Panc1 (cell line): ENCODE measurements at regions not wholly inside any gene's neighbourhood (a gene's known extent, or its start where the extent isn't known, plus 50 kb on each side); places are given as distances from the start of the nearest gene placed in this dataset.
"Not testable (repeated sequence)": the region's sequence is repeated elsewhere in the genome, so short reads cannot be mapped to it uniquely, and the experiment has no call there.

Experiments used
- ATAC-seq: fragments of 200-7000 bp; cut with Tn5 transposase; 2 replicates; pipeline ENCODE4 v1.9.1; 2020; ENCODE audit warnings: mild to moderate bottlenecking, moderate library complexity
- BruUV-seq: library from RNA; stranded (reverse); fragments of 400-500 nt; replicated peaks from 2 replicates; lab custom pipeline; 2021; lab: Mats Ljungman, UMichigan
- CTCF ChIA-PET: fragments of 300-600 bp; sonication (Branson Sonifier 250); formaldehyde crosslinking; loops from one replicate; lab custom pipeline; 2022; ENCODE audit warnings: antibody characterized with exemption; lab: Charles Lee
- POLR2A ChIA-PET: fragments of 300-600 bp; sonication (Branson Sonifier 250); formaldehyde crosslinking; loops from one replicate; lab custom pipeline; 2022; ENCODE audit warnings: antibody characterized with exemption; lab: Charles Lee
- DNase-seq: peaks from one replicate; pipeline ENCODE4 v3.0.0-alpha.2; 2010; ENCODE audit warnings: low read depth, low spot score
- H3K27ac ChIP-seq: 2 replicates; pipeline ENCODE4 v1.5.1; 2011; ENCODE audit warnings: mild to moderate bottlenecking, low read length, inconsistent platforms
- H3K27me3 ChIP-seq: fragments of 200-500 bp; sonication (Bioruptor generic); 2 replicates; pipeline ENCODE4 v1.6.0; 2014; ENCODE audit warnings: low read length, inconsistent platforms; ENCODE audit not compliant: control insufficient read depth, insufficient read depth
- H3K36me3 ChIP-seq: fragments of 200-500 bp; sonication (Bioruptor generic); 2 replicates; pipeline ENCODE4 v1.5.1; 2014; ENCODE audit warnings: inconsistent platforms, mild to moderate bottlenecking, low read length, moderate library complexity; ENCODE audit not compliant: control insufficient read depth, insufficient read depth
- H3K4me1 ChIP-seq: 2 replicates; pipeline ENCODE4 v1.5.1; 2011; ENCODE audit warnings: inconsistent platforms, mild to moderate bottlenecking, low read length, moderate library complexity; ENCODE audit not compliant: control insufficient read depth, insufficient read depth
- H3K4me3 ChIP-seq, 2 experiments: 2 replicates each; pipeline ENCODE4 v1.5.1; 2011 to 2012; ENCODE audit warnings: low read depth in 2 of 2, low read length in 2 of 2, mild to moderate bottlenecking in 2 of 2, inconsistent platforms in 1 of 2, moderate library complexity in 1 of 2
- H3K9me3 ChIP-seq: fragments of 200-500 bp; sonication (Bioruptor generic); 2 replicates; pipeline ENCODE4 v1.5.1; 2014; ENCODE audit warnings: low read depth, mild to moderate bottlenecking, inconsistent platforms, low read length, moderate library complexity; ENCODE audit not compliant: control insufficient read depth, insufficient read depth
- POLR2AphosphoS5 ChIP-seq: IDR thresholded peaks from 2 replicates; pipeline ENCODE4 v1.6.1; 2012; ENCODE audit warnings: mild to moderate bottlenecking, low read depth, low read length, moderate library complexity
- REST ChIP-seq, 2 experiments: IDR thresholded peaks; 2 replicates each; pipeline ENCODE4 v1.6.1; 2011 to 2012; ENCODE audit warnings: low read depth in 2 of 2, control low read depth in 1 of 2, low read length in 1 of 2, mild to moderate bottlenecking in 1 of 2, moderate library complexity in 1 of 2; ENCODE audit not compliant: insufficient read depth in 1 of 2
- SIN3A ChIP-seq: IDR thresholded peaks from 2 replicates; pipeline ENCODE4 v1.6.1; 2012; ENCODE audit warnings: low read depth, mild to moderate bottlenecking, low read length, moderate library complexity, borderline replicate concordance; ENCODE audit not compliant: insufficient read depth
- TCF7L2 ChIP-seq: IDR thresholded peaks from 2 replicates; pipeline ENCODE4 v1.6.1; 2011; ENCODE audit warnings: mild to moderate bottlenecking, low read depth, low read length, inconsistent platforms
- in situ Hi-C: cut with HindIII; loops from 2 replicates; pipeline ENCODE4 v1.10.0; 2016; ENCODE audit warnings: low sequenced_read_pairs, low pct_unique_long_range_greater_than_20kb
- intact Hi-C: fragments of 100-400 bp; cut with micrococcal nuclease; formaldehyde crosslinking; loops from one replicate; pipeline ENCODE4 v1.10.0; 2022; ENCODE audit not compliant: unreplicated experiment
- TF ChIP-seq, protein P1 (sequence below): fragments of 450-650 bp; IDR thresholded peaks from 2 replicates; pipeline ENCODE4 v1.5.1; 2017; ENCODE audit warnings: mild to moderate bottlenecking

DNA sequence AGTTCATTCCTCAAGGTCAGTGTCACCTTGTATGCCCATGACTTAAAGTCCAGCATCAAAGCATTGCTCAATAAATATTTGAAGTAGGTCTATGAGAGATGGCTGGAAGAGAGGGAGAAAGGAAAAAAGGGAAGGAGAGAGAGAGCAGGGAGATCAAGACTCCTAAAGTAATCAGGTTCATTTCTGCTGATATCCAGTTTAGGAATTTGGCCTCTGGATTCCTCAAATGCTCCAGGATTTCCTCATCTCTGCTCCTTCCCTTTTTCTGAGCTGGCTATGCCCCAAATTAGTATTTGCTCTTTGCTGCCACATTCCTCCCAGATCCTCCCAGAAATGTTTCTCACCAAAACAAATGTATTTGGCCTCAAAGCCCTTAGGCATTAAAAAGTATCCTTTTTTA, 739.4 kb upstream of the CHAC2 start:
- no peak for ATAC-seq
- in situ Hi-C loops: no loop called here

DNA sequence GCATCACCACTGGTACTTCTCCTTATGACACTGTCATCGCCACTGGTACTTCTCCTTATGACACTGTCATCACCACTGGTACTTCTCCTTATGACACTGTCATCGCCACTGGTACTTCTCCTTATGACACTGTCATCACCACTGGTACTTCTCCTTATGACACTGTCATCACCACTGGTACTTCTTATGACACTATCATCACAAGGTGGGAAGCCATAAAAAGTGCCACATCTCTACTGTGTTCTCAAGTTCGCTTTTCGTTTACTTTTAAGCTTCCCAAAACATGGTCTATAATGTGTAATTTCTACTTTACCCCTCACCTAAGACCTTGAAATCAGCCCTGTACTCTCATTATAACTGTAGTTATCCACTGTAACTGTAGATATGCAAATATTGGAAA, 745.4 kb upstream of the CHAC2 start:
- H3K9me3 ChIP-seq, BruUV-seq, DNase-seq, POLR2A ChIA-PET, H3K4me3 ChIP-seq, H3K27ac ChIP-seq, ATAC-seq, intact Hi-C loops, H3K4me1 ChIP-seq, H3K27me3 ChIP-seq, H3K36me3 ChIP-seq, in situ Hi-C loops, CTCF ChIA-PET: not testable (repeated sequence)

More for the DNA sequence above, 739.4 kb upstream of the CHAC2 start:
- no peaks in the 10 kb centered on the region for H3K36me3 ChIP-seq
- POLR2A ChIA-PET: no interaction called here
- no peak overlapping the region for H3K27ac ChIP-seq
- DNase-seq: no peak
- no peaks in the 10 kb centered on the region for H3K4me1 ChIP-seq
- BruUV-seq: no TSS peak
- intact Hi-C loops: no loop called here
- no peaks in the 10 kb centered on the region for H3K9me3 ChIP-seq
- TF ChIP-seq, protein P1, sequence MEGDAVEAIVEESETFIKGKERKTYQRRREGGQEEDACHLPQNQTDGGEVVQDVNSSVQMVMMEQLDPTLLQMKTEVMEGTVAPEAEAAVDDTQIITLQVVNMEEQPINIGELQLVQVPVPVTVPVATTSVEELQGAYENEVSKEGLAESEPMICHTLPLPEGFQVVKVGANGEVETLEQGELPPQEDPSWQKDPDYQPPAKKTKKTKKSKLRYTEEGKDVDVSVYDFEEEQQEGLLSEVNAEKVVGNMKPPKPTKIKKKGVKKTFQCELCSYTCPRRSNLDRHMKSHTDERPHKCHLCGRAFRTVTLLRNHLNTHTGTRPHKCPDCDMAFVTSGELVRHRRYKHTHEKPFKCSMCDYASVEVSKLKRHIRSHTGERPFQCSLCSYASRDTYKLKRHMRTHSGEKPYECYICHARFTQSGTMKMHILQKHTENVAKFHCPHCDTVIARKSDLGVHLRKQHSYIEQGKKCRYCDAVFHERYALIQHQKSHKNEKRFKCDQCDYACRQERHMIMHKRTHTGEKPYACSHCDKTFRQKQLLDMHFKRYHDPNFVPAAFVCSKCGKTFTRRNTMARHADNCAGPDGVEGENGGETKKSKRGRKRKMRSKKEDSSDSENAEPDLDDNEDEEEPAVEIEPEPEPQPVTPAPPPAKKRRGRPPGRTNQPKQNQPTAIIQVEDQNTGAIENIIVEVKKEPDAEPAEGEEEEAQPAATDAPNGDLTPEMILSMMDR: no peak
- TF ChIP-seq TCF7L2 (no peak), POLR2AphosphoS5 (no peak), SIN3A (no peak), REST (IDR thresholded peaks at IDR 0.05; ENCODE audit: insufficient read depth in 1 of 2, low read depth in 2 of 2, low read length in 1 of 2) (no peak)
- CTCF ChIA-PET: no interaction called here
- no peak overlapping the region for H3K4me3 ChIP-seq
- no peaks in the 10 kb centered on the region for H3K27me3 ChIP-seq

DNA sequence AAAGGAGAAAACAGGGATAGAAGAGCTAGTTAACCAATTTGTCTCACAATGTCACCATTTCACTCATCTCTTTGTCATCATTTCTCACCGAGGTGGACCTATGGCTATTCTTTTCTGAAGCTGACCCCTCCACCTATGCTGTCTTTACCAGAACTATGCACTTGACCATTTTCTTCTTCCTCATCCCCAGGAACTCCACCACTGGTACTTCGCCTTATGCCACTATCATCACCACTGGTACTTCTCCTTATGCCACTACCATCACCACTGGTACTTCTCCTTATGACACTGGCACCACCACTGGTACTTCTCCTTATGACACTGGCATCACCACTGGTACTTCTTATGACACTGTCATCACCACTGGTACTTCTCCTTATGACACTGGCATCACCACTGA, 745.8 kb upstream of the CHAC2 start:
- DNase-seq (no peak), ATAC-seq (no peak)
- H3K36me3 ChIP-seq: no peaks in the 10 kb centered on the region
- no peaks in the 10 kb centered on the region for H3K27me3 ChIP-seq
- intact Hi-C loops (no loop called here), in situ Hi-C loops (no loop called here)
- BruUV-seq: no TSS peak
- no peaks in the 10 kb centered on the region for H3K9me3 ChIP-seq
- CTCF ChIA-PET: no interaction called here
- POLR2A ChIA-PET: no interaction called here
- no peak for TF ChIP-seq REST (IDR thresholded peaks at IDR 0.05; ENCODE audit: insufficient read depth in 1 of 2, low read depth in 2 of 2, low read length in 1 of 2)
- TF ChIP-seq TCF7L2: no peak
- TF ChIP-seq, protein P1: no peak
- H3K4me1 ChIP-seq: no peaks in the 10 kb centered on the region
- no peak overlapping the region for H3K4me3 ChIP-seq
- H3K27ac ChIP-seq: no peak overlapping the region
